MM.1S (cell line): ENCODE measurements at regions not wholly inside any gene's neighbourhood (a gene's known extent, or its start where the extent isn't known, plus 50 kb on each side); places are given as distances from the start of the nearest gene placed in this dataset.

Source experiments
- DNase-seq: peaks from one replicate; pipeline ENCODE4 v3.0.0-alpha.2; 2015
- H2AFZ ChIP-seq: fragments of 300-600 bp; sonication (generic); 2 replicates; pipeline ENCODE4 v1.6.0; 2016; ENCODE audit warnings: antibody characterized with exemption, low read length
- H3F3A ChIP-seq: fragments of 300-600 bp; sonication (generic); 2 replicates; pipeline ENCODE4 v1.6.1; 2016; ENCODE audit warnings: mild to moderate bottlenecking, antibody characterized with exemption, low read length, moderate library complexity, mixed read lengths; ENCODE audit not compliant: insufficient read depth
- H3K27ac ChIP-seq: fragments of 300-600 bp; sonication (generic); 2 replicates; pipeline ENCODE4 v1.5.1; 2016; ENCODE audit warnings: mild to moderate bottlenecking, low read length
- H3K27me3 ChIP-seq: fragments of 300-600 bp; sonication (generic); replicated peaks from 2 replicates; pipeline ENCODE4 v1.6.0; 2016; ENCODE audit warnings: low read length; ENCODE audit not compliant: insufficient read depth
- H3K36me3 ChIP-seq: fragments of 300-600 bp; sonication (generic); replicated peaks from 2 replicates; pipeline ENCODE4 v1.6.1; 2016; ENCODE audit warnings: mild to moderate bottlenecking, low read length, mixed read lengths; ENCODE audit not compliant: insufficient read depth
- H3K4me1 ChIP-seq: fragments of 300-600 bp; sonication (generic); 2 replicates; pipeline ENCODE4 v1.6.1; 2016; ENCODE audit warnings: low read length, mixed read lengths
- H3K4me2 ChIP-seq: fragments of 300-600 bp; sonication (generic); 2 replicates; pipeline ENCODE4 v1.6.0; 2016; ENCODE audit warnings: low read depth, low read length
- H3K4me3 ChIP-seq: fragments of 300-600 bp; sonication (generic); 2 replicates; pipeline ENCODE4 v1.5.1; 2016; ENCODE audit warnings: low read length, mixed read lengths
- H3K79me2 ChIP-seq: fragments of 300-600 bp; sonication (generic); 2 replicates; pipeline ENCODE4 v1.6.1; 2016; ENCODE audit warnings: mixed run types, low read length, mixed read lengths
- H3K9ac ChIP-seq: fragments of 300-600 bp; sonication (generic); 2 replicates; pipeline ENCODE4 v1.6.1; 2016; ENCODE audit warnings: low read length, mixed read lengths
- H3K9me2 ChIP-seq: fragments of 300-600 bp; sonication (generic); replicated peaks from 2 replicates; pipeline ENCODE4 v1.6.1; 2016; ENCODE audit warnings: mild to moderate bottlenecking, low read length, mixed read lengths; ENCODE audit not compliant: insufficient read depth
- H3K9me3 ChIP-seq: fragments of 300-600 bp; sonication (generic); replicated peaks from 2 replicates; pipeline ENCODE4 v1.6.1; 2016; ENCODE audit warnings: mild to moderate bottlenecking, low read length, mixed read lengths; ENCODE audit not compliant: insufficient read depth
- H4K20me1 ChIP-seq: fragments of 300-600 bp; sonication (generic); 2 replicates; pipeline ENCODE4 v1.6.1; 2016; ENCODE audit warnings: mild to moderate bottlenecking, low read length, moderate library complexity, mixed read lengths; ENCODE audit not compliant: insufficient read depth
- EZH2 ChIP-seq: fragments of 300-600 bp; sonication (generic); optimal IDR thresholded peaks from 2 replicates; pipeline ENCODE3; 2017; ENCODE audit warnings: low read depth, mild to moderate bottlenecking, antibody characterized with exemption, low read length, mixed read lengths
- EZH2phosphoT487 ChIP-seq: fragments of 300-600 bp; sonication (generic); IDR thresholded peaks from 2 replicates; pipeline ENCODE4 v1.6.1; 2018; ENCODE audit warnings: antibody characterized with exemption, low read length
- TF ChIP-seq, protein P1 (sequence below): fragments of 300-600 bp; sonication (generic); IDR thresholded peaks from 2 replicates; pipeline ENCODE4 v1.5.1; 2016; ENCODE audit warnings: antibody characterized with exemption, low read length, mixed read lengths

DNA sequence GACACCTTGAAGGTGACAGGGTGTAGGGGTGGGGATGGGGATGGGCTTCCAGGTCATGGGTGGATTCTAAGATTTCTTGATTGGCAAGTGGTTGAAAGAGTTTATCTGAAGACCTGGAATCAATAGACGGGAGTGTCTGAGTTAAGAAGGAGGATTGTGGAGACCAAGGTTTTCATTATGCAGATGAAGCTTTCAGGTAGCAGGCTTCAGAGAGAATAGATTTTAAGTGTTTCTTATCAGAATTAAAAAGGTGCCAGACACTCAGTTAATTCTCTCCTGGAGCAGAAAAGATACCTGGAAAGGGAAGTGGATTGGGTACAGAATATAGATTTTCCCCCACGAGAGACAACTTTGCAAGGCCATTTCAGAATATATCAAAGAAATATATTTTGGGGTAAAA lies 211.7 kb upstream of the PRICKLE1 start:
- Histone ChIP-seq H3K4me2 (no peak overlapping the region), H3K9me3 (no peaks in the 10 kb centered on the region), H3K9ac (no peak overlapping the region), H4K20me1 (no peaks in the 10 kb centered on the region), H3K79me2 (no peaks in the 10 kb centered on the region), H3K4me3 (no peak overlapping the region), H3K36me3 (no peaks in the 10 kb centered on the region), H3K9me2 (no peaks in the 10 kb centered on the region), H3K27ac (no peak overlapping the region), H3K4me1 (no peaks in the 10 kb centered on the region), H3K27me3 (no peaks in the 10 kb centered on the region), H2AFZ (no peak overlapping the region), H3F3A (no peaks in the 10 kb centered on the region)
- DNase-seq = no peak
- TF ChIP-seq EZH2phosphoT487 (no peak), EZH2 (no peak)
- TF ChIP-seq, protein P1, sequence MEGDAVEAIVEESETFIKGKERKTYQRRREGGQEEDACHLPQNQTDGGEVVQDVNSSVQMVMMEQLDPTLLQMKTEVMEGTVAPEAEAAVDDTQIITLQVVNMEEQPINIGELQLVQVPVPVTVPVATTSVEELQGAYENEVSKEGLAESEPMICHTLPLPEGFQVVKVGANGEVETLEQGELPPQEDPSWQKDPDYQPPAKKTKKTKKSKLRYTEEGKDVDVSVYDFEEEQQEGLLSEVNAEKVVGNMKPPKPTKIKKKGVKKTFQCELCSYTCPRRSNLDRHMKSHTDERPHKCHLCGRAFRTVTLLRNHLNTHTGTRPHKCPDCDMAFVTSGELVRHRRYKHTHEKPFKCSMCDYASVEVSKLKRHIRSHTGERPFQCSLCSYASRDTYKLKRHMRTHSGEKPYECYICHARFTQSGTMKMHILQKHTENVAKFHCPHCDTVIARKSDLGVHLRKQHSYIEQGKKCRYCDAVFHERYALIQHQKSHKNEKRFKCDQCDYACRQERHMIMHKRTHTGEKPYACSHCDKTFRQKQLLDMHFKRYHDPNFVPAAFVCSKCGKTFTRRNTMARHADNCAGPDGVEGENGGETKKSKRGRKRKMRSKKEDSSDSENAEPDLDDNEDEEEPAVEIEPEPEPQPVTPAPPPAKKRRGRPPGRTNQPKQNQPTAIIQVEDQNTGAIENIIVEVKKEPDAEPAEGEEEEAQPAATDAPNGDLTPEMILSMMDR = no peak

DNA sequence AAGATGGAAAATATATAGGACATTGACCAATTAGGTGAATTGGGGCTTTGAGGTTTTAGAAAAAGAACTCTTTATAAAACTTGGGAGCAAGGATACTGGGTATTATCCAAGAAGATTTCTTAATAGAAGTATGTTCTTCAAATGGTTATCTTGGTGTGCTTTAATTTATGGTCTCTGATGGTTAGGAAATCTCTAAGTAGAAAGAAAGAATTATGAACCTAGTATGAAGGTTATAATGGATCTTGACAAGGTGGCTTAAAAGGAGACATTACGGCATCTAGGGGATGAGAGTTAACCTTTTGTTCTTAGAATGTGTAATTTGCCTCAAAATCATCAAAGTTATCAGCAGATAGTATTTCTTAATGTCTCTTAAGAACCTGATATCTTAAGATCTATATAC lies 210.4 kb upstream of the PRICKLE1 start:
- H3K4me1 ChIP-seq = no peaks in the 10 kb centered on the region
- no peaks in the 10 kb centered on the region for H4K20me1 ChIP-seq
- TF ChIP-seq EZH2 (no peak), EZH2phosphoT487 (no peak)
- TF ChIP-seq, protein P1 = no peak
- no peak for DNase-seq
- H3K4me3 ChIP-seq = no peak overlapping the region
- no peak overlapping the region for H3K27ac ChIP-seq
- H3K9me2 ChIP-seq = no peaks in the 10 kb centered on the region
- H3K79me2 ChIP-seq = no peaks in the 10 kb centered on the region
- no peaks in the 10 kb centered on the region for H3K9me3 ChIP-seq
- no peak overlapping the region for H3K9ac ChIP-seq
- H3F3A ChIP-seq = no peaks in the 10 kb centered on the region
- no peaks in the 10 kb centered on the region for H3K36me3 ChIP-seq
- no peaks in the 10 kb centered on the region for H3K27me3 ChIP-seq
- no peak overlapping the region for H3K4me2 ChIP-seq
- H2AFZ ChIP-seq = no peak overlapping the region

DNA sequence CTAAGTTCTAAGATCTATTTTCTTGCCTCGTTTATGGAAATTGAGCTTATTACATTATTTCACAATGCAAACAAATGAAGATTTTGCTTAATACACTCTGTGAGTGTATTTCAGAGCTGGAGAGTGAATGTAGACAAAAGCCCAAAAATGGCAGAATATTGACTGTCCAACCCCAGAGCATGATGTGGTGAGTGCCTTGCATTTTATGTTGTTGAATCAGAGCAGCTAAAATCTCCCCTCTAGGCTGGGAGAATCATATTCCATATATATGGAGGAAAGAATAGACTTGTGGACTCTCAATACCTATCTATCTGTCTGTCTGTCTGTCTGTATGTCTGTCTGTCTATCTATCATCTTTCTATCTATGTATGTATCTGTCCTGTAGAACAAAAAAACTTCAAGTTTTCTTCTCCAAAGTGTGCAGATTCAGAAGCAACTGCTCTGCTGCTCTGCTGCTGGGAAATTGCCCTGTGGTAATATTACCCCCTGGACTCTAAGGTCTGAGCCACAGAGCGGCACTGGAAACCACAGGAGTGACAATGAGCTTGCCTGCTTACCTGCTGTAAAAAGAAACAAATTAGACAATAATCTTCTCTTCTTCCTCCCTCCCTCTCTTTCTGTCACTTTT lies 209.4 kb upstream of the PRICKLE1 start:
- TF ChIP-seq, protein P1 = no peak
- no peak for TF ChIP-seq EZH2phosphoT487
- TF ChIP-seq EZH2 = no peak
- Histone ChIP-seq H3K27ac (no peak overlapping the region), H3K4me2 (no peak overlapping the region), H3K9ac (no peak overlapping the region), H3K36me3 (no peaks in the 10 kb centered on the region), H3K4me1 (no peaks in the 10 kb centered on the region; the same call in 1 of the 2 replicates), H3K4me3 (no peak overlapping the region), H3K27me3 (no peaks in the 10 kb centered on the region), H3K9me3 (no peaks in the 10 kb centered on the region), H3F3A (no peaks in the 10 kb centered on the region), H2AFZ (no peak overlapping the region), H4K20me1 (no peaks in the 10 kb centered on the region), H3K9me2 (no peaks in the 10 kb centered on the region), H3K79me2 (no peaks in the 10 kb centered on the region)
- no peak for DNase-seq
